IPS-NIHi7 (cell line): ENCODE measurements at regions not wholly inside any gene's neighbourhood (a gene's known extent, or its start where the extent isn't known, plus 50 kb on each side); places are given as distances from the start of the nearest gene placed in this dataset.
"Not testable (repeated sequence)": the region's sequence is repeated elsewhere in the genome, so short reads cannot be mapped to it uniquely, and the experiment has no call there.

ENCODE experiments used
- DNase-seq: peaks from one replicate; pipeline ENCODE4 v3.0.0; 2012; ENCODE audit warnings: mixed read lengths; ENCODE audit errors: extremely low spot score

DNA sequence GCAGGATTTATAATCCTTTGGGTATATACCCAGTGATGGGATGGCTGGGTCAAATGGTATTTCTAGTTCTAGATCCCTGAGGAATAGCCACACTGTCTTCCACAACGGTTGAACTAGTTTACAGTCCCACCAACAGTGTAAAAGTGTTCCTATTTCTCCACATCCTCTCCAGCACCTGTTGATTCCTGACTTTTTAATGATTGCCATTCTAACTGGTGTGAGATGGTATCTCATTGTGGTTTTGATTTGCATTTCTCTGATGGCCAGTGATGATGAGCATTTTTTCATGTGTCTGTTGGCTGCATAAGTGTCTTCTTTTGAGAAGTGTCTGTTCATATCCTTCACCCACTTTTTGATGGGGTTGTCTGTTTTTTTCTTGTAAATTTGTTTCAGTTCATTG, 82.8 kb upstream of the AMOT start:
- DNase-seq: not testable (repeated sequence)

DNA sequence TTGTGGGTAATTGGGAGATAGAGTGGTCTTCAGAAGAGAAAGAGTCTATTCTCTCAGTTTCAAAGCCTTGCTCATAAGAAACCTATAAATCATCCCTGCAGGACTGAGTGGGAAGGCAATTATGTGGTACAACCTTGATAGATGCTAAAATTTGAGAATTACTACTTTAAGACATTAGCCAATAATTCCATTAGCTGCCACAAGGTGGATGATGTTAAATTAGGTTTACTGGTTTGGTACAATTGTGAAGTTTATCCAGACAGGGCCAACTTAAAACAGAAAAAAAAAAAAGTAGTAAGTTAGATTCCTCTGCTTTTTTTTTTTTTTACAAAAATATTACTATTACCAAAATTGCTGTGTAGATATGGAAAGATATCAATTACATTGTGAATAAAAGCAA, 73.2 kb upstream of the AMOT start:
- DNase-seq: no peak

DNA sequence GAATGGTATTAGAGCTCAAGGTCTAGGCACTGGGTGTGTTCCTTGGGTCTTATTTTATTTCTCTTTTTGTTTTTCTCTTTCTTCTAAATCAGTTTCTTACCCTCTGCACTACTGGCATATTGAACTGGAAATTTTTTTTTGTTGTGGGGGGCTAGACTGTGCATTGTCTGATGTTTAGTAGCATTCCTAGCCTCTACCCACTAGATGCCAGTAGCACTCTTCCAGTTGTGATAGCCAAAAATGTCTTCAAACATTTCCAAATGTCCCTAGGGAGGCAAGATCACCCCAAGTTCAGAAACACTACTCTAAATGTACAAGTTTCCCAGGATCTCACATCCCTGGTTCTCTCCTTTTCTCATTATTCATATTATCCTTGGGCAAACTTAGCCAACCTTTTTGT, 69.8 kb upstream of the AMOT start:
- DNase-seq: no peak

DNA sequence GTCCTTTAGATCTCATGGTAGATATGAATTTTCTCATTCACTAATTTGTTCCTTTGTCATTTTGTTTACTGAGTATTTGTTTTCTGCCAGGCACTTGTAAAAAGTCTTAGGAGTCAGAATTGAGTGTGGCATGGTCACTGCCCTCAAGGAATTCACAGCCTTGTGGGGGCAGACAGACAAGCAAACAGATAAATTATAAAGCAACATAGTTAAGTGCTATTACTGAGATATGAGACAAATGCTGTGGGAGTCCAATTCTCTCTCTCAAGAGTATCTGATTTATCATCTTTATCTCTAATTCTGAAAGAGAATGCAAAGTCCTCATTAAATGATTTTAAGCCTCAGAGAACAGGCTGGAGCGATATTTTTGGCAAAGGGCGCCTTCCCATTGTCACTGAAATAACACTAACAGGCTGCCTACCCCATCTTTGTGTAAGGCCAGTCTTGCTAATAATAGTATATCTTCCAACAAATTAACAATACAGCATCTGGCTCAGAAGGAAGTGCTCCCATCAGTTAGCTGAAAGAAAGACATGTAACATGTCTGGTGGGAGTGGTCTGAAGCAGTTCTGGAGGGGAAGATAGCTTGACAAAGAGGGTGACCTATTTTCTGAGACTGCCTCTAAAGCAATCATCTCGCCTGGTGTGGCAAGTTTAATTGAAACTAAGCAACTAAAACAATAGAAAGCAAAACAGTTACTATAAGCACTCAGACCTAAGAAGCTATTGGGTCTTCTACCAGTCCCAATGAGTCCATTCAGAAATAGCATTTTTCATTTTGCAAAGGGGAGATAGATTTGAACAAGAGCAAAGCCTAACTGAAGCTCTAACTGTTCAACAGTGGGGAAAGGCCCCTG, 61.5 kb upstream of the AMOT start:
- DNase-seq: no peak

DNA sequence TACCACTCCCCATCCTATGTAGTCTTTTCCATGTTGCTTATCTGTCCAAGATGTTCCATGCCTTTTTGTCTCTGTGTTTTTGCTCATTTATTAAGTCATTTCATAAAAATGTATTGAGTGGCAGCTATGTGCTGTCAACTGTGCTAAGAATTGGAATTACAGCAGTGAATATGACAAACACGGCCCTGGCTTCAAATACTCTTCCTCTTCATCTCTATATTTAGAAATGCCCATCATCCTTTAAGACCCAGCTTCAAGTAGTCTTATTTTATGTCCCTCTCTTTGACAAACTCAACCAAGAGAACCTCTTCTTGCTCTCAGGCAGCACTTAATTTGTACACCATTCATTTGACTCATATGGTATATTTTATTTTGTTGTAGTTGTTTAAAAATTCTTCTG, 55.4 kb upstream of the AMOT start:
- no peak for DNase-seq
